ENCODE measurements at regions not wholly inside any gene's neighbourhood (a gene's known extent, or its start where the extent isn't known, plus 50 kb on each side); places are given as distances from the start of the nearest gene placed in this dataset.

GRCh38 chr6:154566866-154567265 lies 56.4 kb upstream of the CNKSR3 start:
- CTCF ChIA-PET: no interaction called here
- no peak for ATAC-seq

More at GRCh38 chr6:154566866-154567265, 56.4 kb upstream of the CNKSR3 start:
- no peaks in the 10 kb centered on the region for H3K9me2 ChIP-seq (ENCODE audit: insufficient read depth)
- H3K27me3 ChIP-seq (ENCODE audit: insufficient read depth, low read length): no peaks in the 10 kb centered on the region
- no peaks in the 10 kb centered on the region for H3K4me1 ChIP-seq (ENCODE audit: control insufficient read depth in 1 of 2, insufficient read depth in 2 of 2, low read length in 2 of 2)
- no peak overlapping the region for H3K9ac ChIP-seq (ENCODE audit: low read length)
- H3K79me2 ChIP-seq (ENCODE audit: insufficient read depth, low read length): no peaks in the 10 kb centered on the region
- intact Hi-C loops (cut with micrococcal nuclease): no loop called here
- ChIA-PET POLR2A (no interaction called here), RAD21 (ENCODE audit: low non-redundant PET in 1 of 2, low total read pairs in 2 of 2, uncharacterized antibody in 2 of 2, unreplicated experiment in 2 of 2) (no interaction called here)
- H4K20me1 ChIP-seq (ENCODE audit: insufficient read depth): no peaks in the 10 kb centered on the region
- DNase-seq (ENCODE audit: low read depth, low spot score): no peak
- H3K9me3 ChIP-seq (ENCODE audit: control insufficient read depth in 1 of 2, insufficient read depth in 1 of 2, low read depth in 1 of 2, low read length in 2 of 2): no peaks in the 10 kb centered on the region
- no peaks in the 10 kb centered on the region for H3K36me3 ChIP-seq (ENCODE audit: control insufficient read depth in 1 of 2, insufficient read depth in 2 of 2, low read length in 2 of 2)
- TF ChIP-seq CTCF (IDR thresholded peaks at IDR 0.05 in 2 of 3, conservative IDR thresholded peaks at IDR 0.05 in 1 of 3; ENCODE audit: borderline replicate concordance in 1 of 3, insufficient read depth in 1 of 3, low read depth in 2 of 3, low read length in 2 of 3) (no peak), TCF7L2 (IDR thresholded peaks at IDR 0.05; ENCODE audit: borderline replicate concordance, extremely low read depth, insufficient read depth, insufficient read length) (no peak), ZBTB33 (IDR thresholded peaks at IDR 0.05; ENCODE audit: extremely low read depth, insufficient replicate concordance, low read length) (no peak), ATF3 (IDR thresholded peaks at IDR 0.05) (no peak), EZH2phosphoT487 (IDR thresholded peaks at IDR 0.05; ENCODE audit: borderline replicate concordance) (no peak), CBX3 (IDR thresholded peaks at IDR 0.05; ENCODE audit: low read depth) (no peak), YY1 (IDR thresholded peaks at IDR 0.05; ENCODE audit: extremely low read depth, insufficient replicate concordance, low read depth, low read length) (no peak), MAX (IDR thresholded peaks at IDR 0.05) (no peak), SP1 (IDR thresholded peaks at IDR 0.05; ENCODE audit: low read depth) (no peak), FOSL1 (IDR thresholded peaks at IDR 0.05; ENCODE audit: low read depth) (no peak), CEBPB (IDR thresholded peaks at IDR 0.05; ENCODE audit: low read depth) (no peak), RAD21 (IDR thresholded peaks at IDR 0.05; ENCODE audit: low read depth) (no peak), SIN3A (IDR thresholded peaks at IDR 0.05; ENCODE audit: low read depth) (no peak), REST (IDR thresholded peaks at IDR 0.05; ENCODE audit: low read depth) (no peak), EZH2 (IDR thresholded peaks at IDR 0.05) (no peak), POLR2A (IDR thresholded peaks at IDR 0.05; ENCODE audit: borderline replicate concordance, extremely low read depth, insufficient read depth, insufficient read length) (no peak), ZNF274 (IDR thresholded peaks at IDR 0.05; ENCODE audit: low read depth, low read length) (no peak)
- no peak overlapping the region for H3K27ac ChIP-seq (ENCODE audit: low read depth, low read length)
- H3K4me3 ChIP-seq (replicated peaks in 1 of 2; ENCODE audit: low read depth in 1 of 2, low read length in 2 of 2): no peak overlapping the region
- no peak overlapping the region for H3K4me2 ChIP-seq (ENCODE audit: low read length)
- BruUV-seq (replicated peaks): no TSS peak
- no peak overlapping the region for H2AFZ ChIP-seq (ENCODE audit: low read depth, low read length, poor library complexity, severe bottlenecking)
